Gastrocnemius medialis (tissue), 4 donors: ENCODE measurements at regions not wholly inside any gene's neighbourhood (a gene's known extent, or its start where the extent isn't known, plus 50 kb on each side); places are given as distances from the start of the nearest gene placed in this dataset.
A peak's percentile ranks its signal among the peaks of the same experiment; 100 is the strongest.

ENCODE experiments used
- ATAC-seq, 2 donors: fragments of 150-250 bp; one replicate each; pipeline ENCODE4 v1.9.1; 2016
- DNase-seq, 2 donors: peaks; one replicate each; pipeline ENCODE4 v3.0.0-alpha.2; 2019
- H3K27ac ChIP-seq, 4 donors: fragments of 200-600 bp; sonication (generic); 1 replicate in 1 of 4; 2 replicates in 3 of 4; pipeline ENCODE4 v1.5.1; 2016 to 2018; ENCODE audit warnings: mild to moderate bottlenecking in 2 of 4, moderate library complexity in 1 of 4
- H3K27me3 ChIP-seq, 3 donors: fragments of 200-600 bp; sonication (generic) in 2 of 3; 1 replicate in 1 of 3; 2 replicates in 2 of 3; pipeline versions ENCODE4 v1.5.1 to v1.6.0; 2016 to 2019; ENCODE audit warnings: mild to moderate bottlenecking in 1 of 3, moderate library complexity in 1 of 3
- H3K36me3 ChIP-seq, 2 donors: fragments of 200-600 bp; sonication (generic) in 1 of 2; one replicate each; pipeline ENCODE4 v1.5.1; 2017 to 2018
- H3K4me1 ChIP-seq, 2 donors: fragments of 200-600 bp; sonication (generic) in 1 of 2; one replicate each; pipeline ENCODE4 v1.5.1; 2016 to 2017; ENCODE audit warnings: mild to moderate bottlenecking in 2 of 2
- H3K4me3 ChIP-seq, 4 donors: fragments of 200-600 bp; sonication (generic) in 3 of 4; 1 replicate in 1 of 4; 2 replicates in 3 of 4; pipeline ENCODE4 v1.5.1; 2016 to 2019; ENCODE audit warnings: mild to moderate bottlenecking in 2 of 4
- H3K9me3 ChIP-seq, 3 donors: fragments of 200-600 bp; sonication (generic) in 2 of 3; 1 replicate in 1 of 3; 2 replicates in 2 of 3; pipeline ENCODE4 v1.5.1; 2016 to 2019
- CTCF ChIP-seq, 5 experiments: fragments of 450-650 bp in 3 of 5; fragments of 200-600 bp in 2 of 5; sonication (generic) in 2 of 5; IDR thresholded peaks in 4 of 5; conservative IDR thresholded peaks in 1 of 5; 1 replicate in 4 of 5; 2 replicates in 1 of 5; pipeline ENCODE4 v1.5.1; 2016 to 2019; ENCODE audit warnings: antibody characterized with exemption in 5 of 5, mild to moderate bottlenecking in 3 of 5, moderate library complexity in 3 of 5
- POLR2A ChIP-seq, 2 donors: fragments of 450-650 bp; IDR thresholded peaks; one replicate each; pipeline ENCODE4 v1.6.1; 2017; ENCODE audit warnings: antibody characterized with exemption in 2 of 2, mild to moderate bottlenecking in 2 of 2, moderate library complexity in 2 of 2
- in situ Hi-C, 4 donors: fragments of 200-750 bp; cut with MboI; loops; one replicate each; pipeline versions ENCODE4 v1.15.0 to v1.8.0; 2017; ENCODE audit warnings: low sequenced_read_pairs in 4 of 4
- intact Hi-C: fragments of 100-400 bp; cut with DNase I; formaldehyde crosslinking; loops from one replicate; pipeline ENCODE4 v1.15.1; 2023; ENCODE audit warnings: low total_unique reads

DNA sequence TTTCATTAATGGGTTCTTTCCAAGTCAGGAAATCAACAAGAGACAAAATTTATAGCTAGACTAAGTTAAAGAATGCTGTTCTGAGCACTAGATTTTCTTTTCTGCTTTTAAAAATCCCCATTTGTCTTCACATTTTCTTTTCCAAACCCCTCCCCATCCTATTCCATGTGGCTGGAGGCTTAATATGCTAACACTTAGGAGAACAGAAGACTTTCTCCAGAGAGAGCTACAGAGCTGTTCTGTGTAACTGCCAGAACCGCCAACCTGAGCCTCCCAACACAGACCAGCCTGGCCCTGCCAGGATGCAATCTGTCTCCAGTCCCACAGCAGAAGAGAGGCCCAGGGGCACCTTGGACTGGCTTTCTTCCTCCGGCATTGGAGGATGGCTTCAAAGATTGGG is 264.1 kb downstream of the NDFIP2 start:
- Histone ChIP-seq H3K36me3 (no peaks in the 10 kb centered on the region), H3K4me1 (peaks cover 10 to 15% of the 10 kb centered on the region in 2 donors), H3K27ac (no peak overlapping the region), H3K9me3 (no peaks in the 10 kb centered on the region), H3K4me3 (no peak overlapping the region), H3K27me3 (no peaks in the 10 kb centered on the region)
- intact Hi-C loops, result no loop called here
- TF ChIP-seq POLR2A (IDR thresholded peaks at IDR 0.05), result no peak
- TF ChIP-seq CTCF (IDR thresholded peaks at IDR 0.05 in 4 of 5, conservative IDR thresholded peaks at IDR 0.05 in 1 of 5), result no peak
- no peak for DNase-seq
- in situ Hi-C loops, result no loop called here
- ATAC-seq, result no peak

- in situ Hi-C loops (no loop called here), intact Hi-C loops (no loop called here)
- ATAC-seq (no peak), DNase-seq (no peak)
- H3K4me3 ChIP-seq, result no peak overlapping the region
- no peaks in the 10 kb centered on the region for H3K27me3 ChIP-seq
- no peaks in the 10 kb centered on the region for H3K9me3 ChIP-seq
- H3K4me1 ChIP-seq, result no peaks in the 10 kb centered on the region
- no peaks in the 10 kb centered on the region for H3K36me3 ChIP-seq
- no peak for TF ChIP-seq CTCF (IDR thresholded peaks at IDR 0.05 in 4 of 5, conservative IDR thresholded peaks at IDR 0.05 in 1 of 5)
- no peak for TF ChIP-seq POLR2A (IDR thresholded peaks at IDR 0.05)
- H3K27ac ChIP-seq, result no peak overlapping the region
Measured at GRCh38 chr13:79742923-79743322, 262.0 kb downstream of the NDFIP2 start.

DNA sequence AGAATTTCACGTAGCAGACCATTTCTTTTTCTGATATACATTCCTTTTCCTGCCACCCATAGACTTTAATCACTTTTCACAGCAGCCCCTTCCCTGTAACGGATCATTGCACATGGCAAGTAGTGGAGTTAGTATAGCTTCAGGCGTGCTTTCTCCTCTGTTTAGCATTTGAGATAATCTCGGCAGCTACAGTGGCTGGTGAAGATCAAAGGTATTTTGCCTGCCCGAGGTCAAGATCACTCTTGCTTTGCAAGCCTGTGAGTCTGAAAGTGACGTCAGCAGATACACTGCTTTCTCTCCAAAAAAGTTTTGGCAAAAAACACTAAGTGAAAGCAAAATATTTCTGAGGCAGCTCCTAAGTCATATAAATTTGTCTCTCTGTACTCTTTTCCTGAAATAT is 260.0 kb downstream of the NDFIP2 start:
- DNase-seq (no peak), ATAC-seq (no peak)
- H3K27me3 ChIP-seq, result no peaks in the 10 kb centered on the region
- no peak for TF ChIP-seq CTCF (IDR thresholded peaks at IDR 0.05 in 4 of 5, conservative IDR thresholded peaks at IDR 0.05 in 1 of 5)
- no peak for TF ChIP-seq POLR2A (IDR thresholded peaks at IDR 0.05)
- in situ Hi-C loops (no loop called here), intact Hi-C loops (no loop called here)
- H3K36me3 ChIP-seq, result no peaks in the 10 kb centered on the region
- no peaks in the 10 kb centered on the region for H3K9me3 ChIP-seq
- no peak overlapping the region for H3K27ac ChIP-seq
- no peaks in the 10 kb centered on the region for H3K4me1 ChIP-seq
- no peak overlapping the region for H3K4me3 ChIP-seq

GRCh38 chr13:79736356-79736755 is 255.4 kb downstream of the NDFIP2 start:
- no peak for TF ChIP-seq POLR2A (IDR thresholded peaks at IDR 0.05)
- no peak for TF ChIP-seq CTCF (IDR thresholded peaks at IDR 0.05 in 4 of 5, conservative IDR thresholded peaks at IDR 0.05 in 1 of 5)
- H3K27me3 ChIP-seq, result no peaks in the 10 kb centered on the region
- in situ Hi-C loops (no loop called here), intact Hi-C loops (no loop called here)
- H3K9me3 ChIP-seq, result peaks cover 0 to 5% (median 0%) of the 10 kb centered on the region in 3 donors
- DNase-seq (no peak), ATAC-seq (no peak)
- H3K4me1 ChIP-seq, result no peaks in the 10 kb centered on the region
- H3K4me3 ChIP-seq, result no peak overlapping the region
- H3K36me3 ChIP-seq, result no peaks in the 10 kb centered on the region
- H3K27ac ChIP-seq, result no peak overlapping the region

DNA sequence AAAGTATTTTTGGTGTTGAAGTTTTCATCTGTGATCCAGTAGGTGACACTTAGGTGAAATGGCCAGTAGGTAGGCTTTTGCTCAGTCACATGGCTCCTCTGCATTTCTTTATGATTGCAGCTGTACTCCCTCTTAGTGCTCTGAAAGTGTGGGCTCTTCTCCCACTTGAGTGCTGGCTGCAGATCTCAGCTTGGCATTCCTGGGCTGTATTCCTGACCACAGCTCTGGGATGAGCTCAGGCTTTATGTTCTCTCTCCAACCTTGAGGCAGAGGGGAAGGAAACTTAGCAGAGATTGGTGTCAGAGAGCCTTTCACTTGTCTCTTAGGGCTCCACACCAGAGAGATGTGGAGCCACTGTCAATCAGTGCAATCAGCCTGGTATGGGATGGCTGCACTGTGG is 254.3 kb downstream of the NDFIP2 start:
- DNase-seq (no peak), ATAC-seq (peak in 1 of 2 donors; percentile 71)
- peaks cover 0 to 5% (median 0%) of the 10 kb centered on the region in 3 donors for H3K9me3 ChIP-seq
- no peaks in the 10 kb centered on the region for H3K27me3 ChIP-seq
- H3K4me3 ChIP-seq, result no peak overlapping the region
- no peaks in the 10 kb centered on the region for H3K4me1 ChIP-seq
- no peak overlapping the region for H3K27ac ChIP-seq
- intact Hi-C loops, result no loop called here
- no peaks in the 10 kb centered on the region for H3K36me3 ChIP-seq
- in situ Hi-C loops, result no loop called here
- TF ChIP-seq CTCF (IDR thresholded peaks at IDR 0.05 in 4 of 5, conservative IDR thresholded peaks at IDR 0.05 in 1 of 5), result no peak
- no peak for TF ChIP-seq POLR2A (IDR thresholded peaks at IDR 0.05)
